KMS-11 (cell line): ENCODE measurements at regions not wholly inside any gene's neighbourhood (a gene's known extent, or its start where the extent isn't known, plus 50 kb on each side); places are given as distances from the start of the nearest gene placed in this dataset.

Experiments
- H2AFZ ChIP-seq: fragments of 200-600 bp; sonication (generic); 2 replicates; pipeline ENCODE4 v1.6.1; 2016; ENCODE audit warnings: antibody characterized with exemption, mixed run types, low read depth
- H3K27ac ChIP-seq: fragments of 200-600 bp; sonication (generic); 2 replicates; pipeline ENCODE4 v1.6.1; 2016; ENCODE audit warnings: mild to moderate bottlenecking, mixed run types
- H3K27me3 ChIP-seq: fragments of 200-600 bp; sonication (generic); 2 replicates; pipeline ENCODE4 v1.6.1; 2017; ENCODE audit warnings: mild to moderate bottlenecking, low read depth, mixed run types, moderate library complexity; ENCODE audit not compliant: insufficient read depth
- H3K36me3 ChIP-seq: fragments of 200-600 bp; sonication (generic); 2 replicates; pipeline ENCODE4 v1.6.1; 2017; ENCODE audit warnings: mild to moderate bottlenecking, mixed run types; ENCODE audit not compliant: insufficient read depth
- H3K4me1 ChIP-seq: fragments of 200-600 bp; sonication (generic); 2 replicates; pipeline ENCODE4 v1.6.1; 2016; ENCODE audit warnings: mild to moderate bottlenecking, low read depth, mixed run types; ENCODE audit not compliant: poor library complexity, severe bottlenecking
- H3K4me2 ChIP-seq: fragments of 200-600 bp; sonication (generic); 2 replicates; pipeline ENCODE4 v1.7.0; 2016; ENCODE audit warnings: mild to moderate bottlenecking, mixed run types
- H3K4me3 ChIP-seq: fragments of 200-600 bp; sonication (generic); IDR thresholded peaks from 2 replicates; pipeline ENCODE4 v1.6.1; 2017; ENCODE audit warnings: low read depth, low read length, mixed read lengths; ENCODE audit not compliant: insufficient read depth
- H3K79me2 ChIP-seq: fragments of 200-600 bp; sonication (generic); 2 replicates; pipeline ENCODE4 v1.6.1; 2016; ENCODE audit warnings: low read depth, mixed run types; ENCODE audit not compliant: insufficient read depth
- H3K9ac ChIP-seq: fragments of 200-600 bp; sonication (generic); 2 replicates; pipeline ENCODE4 v1.6.1; 2016; ENCODE audit warnings: mild to moderate bottlenecking, mixed run types
- H4K20me1 ChIP-seq: fragments of 200-600 bp; sonication (generic); 2 replicates; pipeline ENCODE4 v1.6.1; 2016; ENCODE audit warnings: mild to moderate bottlenecking, mixed run types; ENCODE audit not compliant: insufficient read depth
- TF ChIP-seq, protein P1 (sequence below): fragments of 200-600 bp; sonication (generic); conservative IDR thresholded peaks from 2 replicates; pipeline ENCODE4 v1.6.1; 2017; ENCODE audit warnings: low read depth, mild to moderate bottlenecking, antibody characterized with exemption, low read length, moderate library complexity, mixed read lengths

DNA sequence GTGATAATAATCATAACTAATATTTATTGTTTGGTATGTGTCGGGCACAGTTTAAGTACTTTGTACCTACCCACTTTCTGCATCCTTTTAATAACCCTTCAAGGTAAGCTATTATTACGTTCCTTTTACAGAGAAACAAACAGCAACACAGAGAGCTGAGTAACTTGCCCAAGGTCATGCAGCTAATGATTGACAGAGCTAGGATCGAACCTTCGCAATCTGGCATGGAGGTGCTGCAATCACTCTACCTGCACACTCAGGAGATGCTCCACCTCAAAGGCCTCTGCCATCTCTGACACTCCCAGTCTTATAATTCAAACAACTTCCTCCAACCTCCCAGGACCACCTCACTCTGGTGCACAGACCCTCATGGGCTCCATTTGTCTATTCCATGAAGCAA, 137.2 kb downstream of the DMRTA2 start:
- Histone ChIP-seq H3K27ac (no peak overlapping the region), H3K4me3 (no peak overlapping the region), H3K79me2 (no peaks in the 10 kb centered on the region), H3K9ac (no peak overlapping the region), H3K4me1 (no peaks in the 10 kb centered on the region), H3K36me3 (no peaks in the 10 kb centered on the region), H2AFZ (no peak overlapping the region), H3K4me2 (no peak overlapping the region), H4K20me1 (no peaks in the 10 kb centered on the region), H3K27me3 (no peaks in the 10 kb centered on the region)
- TF ChIP-seq, protein P1, sequence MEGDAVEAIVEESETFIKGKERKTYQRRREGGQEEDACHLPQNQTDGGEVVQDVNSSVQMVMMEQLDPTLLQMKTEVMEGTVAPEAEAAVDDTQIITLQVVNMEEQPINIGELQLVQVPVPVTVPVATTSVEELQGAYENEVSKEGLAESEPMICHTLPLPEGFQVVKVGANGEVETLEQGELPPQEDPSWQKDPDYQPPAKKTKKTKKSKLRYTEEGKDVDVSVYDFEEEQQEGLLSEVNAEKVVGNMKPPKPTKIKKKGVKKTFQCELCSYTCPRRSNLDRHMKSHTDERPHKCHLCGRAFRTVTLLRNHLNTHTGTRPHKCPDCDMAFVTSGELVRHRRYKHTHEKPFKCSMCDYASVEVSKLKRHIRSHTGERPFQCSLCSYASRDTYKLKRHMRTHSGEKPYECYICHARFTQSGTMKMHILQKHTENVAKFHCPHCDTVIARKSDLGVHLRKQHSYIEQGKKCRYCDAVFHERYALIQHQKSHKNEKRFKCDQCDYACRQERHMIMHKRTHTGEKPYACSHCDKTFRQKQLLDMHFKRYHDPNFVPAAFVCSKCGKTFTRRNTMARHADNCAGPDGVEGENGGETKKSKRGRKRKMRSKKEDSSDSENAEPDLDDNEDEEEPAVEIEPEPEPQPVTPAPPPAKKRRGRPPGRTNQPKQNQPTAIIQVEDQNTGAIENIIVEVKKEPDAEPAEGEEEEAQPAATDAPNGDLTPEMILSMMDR = no peak

DNA sequence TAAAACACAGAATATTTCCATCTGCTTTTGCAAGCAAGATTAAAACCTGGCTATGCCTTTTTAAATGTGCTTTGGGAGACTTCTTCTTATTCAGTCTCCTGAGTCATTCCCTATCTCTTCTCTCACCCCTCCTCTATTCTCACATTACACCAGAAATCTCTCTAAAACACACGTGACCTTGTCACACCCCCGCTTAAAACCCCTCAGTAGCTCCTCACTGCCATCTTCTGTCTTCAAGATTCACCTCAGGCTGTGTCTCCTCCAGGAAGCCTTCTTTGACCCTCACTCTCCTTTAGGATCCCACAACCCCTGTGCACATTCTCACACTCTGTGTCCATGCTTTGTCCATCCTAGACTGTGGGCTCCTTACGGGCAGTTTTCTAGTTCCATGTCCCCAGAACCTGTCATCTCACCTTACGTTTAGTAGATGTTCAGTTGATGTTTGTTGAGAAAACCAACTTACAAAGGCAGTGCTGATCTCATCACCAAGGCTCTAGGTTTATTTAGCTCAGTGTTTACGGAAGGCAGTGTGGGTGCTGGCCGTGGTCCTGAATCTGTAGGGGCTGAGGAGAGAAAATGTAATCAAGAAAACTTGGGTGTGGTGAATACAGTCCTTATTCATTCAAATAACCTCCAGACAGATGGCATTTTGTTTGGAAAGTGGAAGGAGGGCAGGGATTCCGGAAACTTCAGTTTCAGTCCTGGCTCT, 143.5 kb downstream of the DMRTA2 start:
- no peak overlapping the region for H3K27ac ChIP-seq
- no peaks in the 10 kb centered on the region for H3K4me1 ChIP-seq
- no peaks in the 10 kb centered on the region for H3K36me3 ChIP-seq
- H4K20me1 ChIP-seq = no peaks in the 10 kb centered on the region
- no peak overlapping the region for H3K9ac ChIP-seq
- H2AFZ ChIP-seq = no peak overlapping the region
- no peaks in the 10 kb centered on the region for H3K27me3 ChIP-seq
- no peaks in the 10 kb centered on the region for H3K79me2 ChIP-seq
- H3K4me3 ChIP-seq = no peak overlapping the region
- H3K4me2 ChIP-seq = no peak overlapping the region
- TF ChIP-seq, protein P1 = no peak

DNA sequence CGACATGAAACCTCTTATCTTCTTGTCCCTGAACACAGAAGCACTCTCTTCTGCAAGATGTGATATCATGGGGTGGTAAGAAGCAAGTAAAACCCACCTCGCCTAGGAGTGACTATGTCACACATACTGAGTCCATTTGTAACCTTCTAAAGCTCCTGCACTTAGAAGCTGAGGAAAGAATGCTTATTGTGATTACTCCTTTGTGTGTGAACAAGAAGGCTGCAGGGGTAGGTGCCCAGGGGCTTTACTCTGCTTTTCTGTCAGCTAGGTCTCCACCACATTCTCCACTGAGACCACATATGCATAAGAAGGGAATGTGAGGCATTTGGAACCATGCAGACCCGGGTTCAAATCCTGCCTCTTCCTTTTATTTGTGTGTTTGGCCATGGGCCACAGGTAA, 144.3 kb downstream of the DMRTA2 start:
- Histone ChIP-seq H3K79me2 (no peaks in the 10 kb centered on the region), H2AFZ (no peak overlapping the region), H3K27ac (no peak overlapping the region), H3K9ac (no peak overlapping the region), H3K4me2 (no peak overlapping the region), H3K4me1 (no peaks in the 10 kb centered on the region), H4K20me1 (no peaks in the 10 kb centered on the region), H3K36me3 (no peaks in the 10 kb centered on the region), H3K4me3 (no peak overlapping the region), H3K27me3 (no peaks in the 10 kb centered on the region)
- TF ChIP-seq, protein P1 = no peak

DNA sequence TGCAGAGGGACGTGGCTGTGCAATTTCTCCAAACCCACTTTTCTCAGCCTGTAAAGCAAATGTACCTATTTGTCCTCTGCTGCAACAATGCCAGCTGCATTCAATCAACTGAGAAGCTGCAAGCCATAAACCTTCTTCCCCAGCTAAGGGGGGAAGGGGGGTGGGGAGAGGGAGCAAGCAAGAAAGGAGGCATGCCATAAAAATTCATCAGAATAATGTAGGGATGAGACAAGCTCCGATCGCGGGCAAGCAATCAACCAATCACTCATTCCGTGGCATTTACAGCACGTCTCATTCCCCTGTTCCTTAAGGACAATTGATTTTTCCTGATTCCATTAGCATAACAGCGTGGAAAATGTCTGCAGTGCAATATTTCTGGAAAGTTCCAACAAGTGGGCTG, 144.8 kb downstream of the DMRTA2 start:
- TF ChIP-seq, protein P1 = no peak
- Histone ChIP-seq H3K4me3 (no peak overlapping the region), H3K27ac (no peak overlapping the region), H4K20me1 (no peaks in the 10 kb centered on the region), H3K79me2 (no peaks in the 10 kb centered on the region), H2AFZ (no peak overlapping the region), H3K9ac (no peak overlapping the region), H3K27me3 (no peaks in the 10 kb centered on the region), H3K36me3 (no peaks in the 10 kb centered on the region), H3K4me2 (no peak overlapping the region), H3K4me1 (no peaks in the 10 kb centered on the region)
